CD14-positive monocyte (primary cell): ENCODE measurements at regions not wholly inside any gene's neighbourhood (a gene's known extent, or its start where the extent isn't known, plus 50 kb on each side); places are given as distances from the start of the nearest gene placed in this dataset.
A peak's percentile ranks its signal among the peaks of the same experiment; 100 is the strongest.

ENCODE experiments used
- DNase-seq, 3 donors: peaks; one replicate each; pipeline ENCODE4 v3.0.0-alpha.2; 2011 to 2022
- H2AFZ ChIP-seq: 2 replicates; pipeline ENCODE4 v1.6.0; 2012; ENCODE audit warnings: mild to moderate bottlenecking, low read depth, low read length, inconsistent platforms; ENCODE audit not compliant: insufficient read depth, poor library complexity, severe bottlenecking
- H3K27ac ChIP-seq, 2 donors: 1 replicate in 1 of 2; 2 replicates in 1 of 2; pipeline ENCODE4 v1.5.1; 2012 to 2013; ENCODE audit warnings: low read length in 2 of 2, control low read depth in 1 of 2, inconsistent platforms in 1 of 2, low read depth in 1 of 2, mild to moderate bottlenecking in 1 of 2
- H3K27me3 ChIP-seq, 2 donors: one replicate each; pipeline versions ENCODE4 v1.6.0 to v1.6.1; 2011 to 2013; ENCODE audit warnings: low read length in 2 of 2; ENCODE audit not compliant: control insufficient read depth in 2 of 2, insufficient read depth in 2 of 2
- H3K36me3 ChIP-seq, 2 donors: replicated peaks in 1 of 2; 1 replicate in 1 of 2; 2 replicates in 1 of 2; pipeline versions ENCODE4 v1.5.1 to v1.6.1; 2012 to 2013; ENCODE audit warnings: low read length in 2 of 2, control low read depth in 1 of 2, inconsistent platforms in 1 of 2, mild to moderate bottlenecking in 1 of 2; ENCODE audit not compliant: insufficient read depth in 2 of 2, control insufficient read depth in 1 of 2
- H3K4me1 ChIP-seq, 2 donors: 1 replicate in 1 of 2; 2 replicates in 1 of 2; pipeline versions ENCODE4 v1.5.1 to v1.6.1; 2012 to 2013; ENCODE audit warnings: low read length in 2 of 2, control low read depth in 1 of 2, inconsistent platforms in 1 of 2, mild to moderate bottlenecking in 1 of 2, moderate library complexity in 1 of 2; ENCODE audit not compliant: insufficient read depth in 2 of 2, control insufficient read depth in 1 of 2
- H3K4me2 ChIP-seq: replicated peaks from 2 replicates; pipeline ENCODE3; 2012; ENCODE audit warnings: low read length, moderate library complexity, mild to moderate bottlenecking; ENCODE audit not compliant: poor library complexity, severe bottlenecking; ENCODE audit errors: extremely low read depth
- H3K4me3 ChIP-seq, 3 experiments: fragments of 200-600 bp in 1 of 3; sonication (generic) in 1 of 3; replicated peaks in 1 of 3; 1 replicate in 2 of 3; 2 replicates in 1 of 3; pipeline ENCODE4 v1.5.1; 2011 to 2013; ENCODE audit warnings: low read length in 3 of 3, mild to moderate bottlenecking in 3 of 3, control low read depth in 2 of 3, low read depth in 2 of 3, inconsistent platforms in 1 of 3, moderate library complexity in 1 of 3
- H3K79me2 ChIP-seq: 2 replicates; pipeline ENCODE4 v1.6.0; 2012; ENCODE audit warnings: mild to moderate bottlenecking, control low read depth, inconsistent platforms, low read length, moderate library complexity; ENCODE audit not compliant: insufficient read depth
- H3K9ac ChIP-seq: 2 replicates; pipeline ENCODE4 v1.6.0; 2017; ENCODE audit warnings: low read length, mild to moderate bottlenecking; ENCODE audit not compliant: insufficient read depth, poor library complexity, severe bottlenecking
- H3K9me3 ChIP-seq, 2 donors: replicated peaks in 1 of 2; 1 replicate in 1 of 2; 2 replicates in 1 of 2; pipeline versions ENCODE4 v1.5.1 to v1.6.1; 2012 to 2013; ENCODE audit warnings: low read length in 2 of 2, control low read depth in 1 of 2; ENCODE audit not compliant: control insufficient read depth in 1 of 2, insufficient read depth in 1 of 2
- H4K20me1 ChIP-seq: 2 replicates; pipeline ENCODE4 v1.6.0; 2012; ENCODE audit warnings: mild to moderate bottlenecking, low read length, control low read depth, moderate library complexity; ENCODE audit not compliant: insufficient read depth
- H3K27ac Mint-ChIP-seq, 7 donors: one replicate each; pipeline ENCODE4 v1.8.0; 2020; ENCODE audit warnings: mild to moderate bottlenecking in 7 of 7, mixed read lengths in 7 of 7, moderate library complexity in 6 of 7, inconsistent platforms in 2 of 7
- H3K27me3 Mint-ChIP-seq, 3 donors: one replicate each; pipeline ENCODE4 v1.8.0; 2021 to 2022; ENCODE audit warnings: low read depth in 3 of 3, mild to moderate bottlenecking in 3 of 3, mixed read lengths in 3 of 3, moderate library complexity in 3 of 3, inconsistent platforms in 1 of 3
- H3K36me3 Mint-ChIP-seq, 2 donors: one replicate each; pipeline ENCODE4 v1.8.0; 2020; ENCODE audit warnings: mixed read lengths in 2 of 2, inconsistent platforms in 1 of 2, mild to moderate bottlenecking in 1 of 2
- H3K4me1 Mint-ChIP-seq: one replicate; pipeline ENCODE4 v1.8.0; 2020; ENCODE audit warnings: mild to moderate bottlenecking, mixed read lengths
- H3K4me3 Mint-ChIP-seq, 2 donors: one replicate each; pipeline ENCODE4 v1.8.0; 2020; ENCODE audit warnings: mild to moderate bottlenecking in 2 of 2, mixed read lengths in 2 of 2, moderate library complexity in 1 of 2
- H3K9me3 Mint-ChIP-seq, 7 donors: one replicate each; pipeline ENCODE4 v1.8.0; 2020 to 2022; ENCODE audit warnings: mixed read lengths in 7 of 7, mild to moderate bottlenecking in 6 of 7, moderate library complexity in 6 of 7, inconsistent platforms in 2 of 7
- CTCF ChIP-seq: fragments of 200-600 bp; IDR thresholded peaks from one replicate; pipeline ENCODE4 v1.8.0; 2022; ENCODE audit warnings: antibody characterized with exemption, mild to moderate bottlenecking
- WGBS: methylation state at CpG from one replicate; pipeline ENCODE4 v1.1.5; 2013; ENCODE audit warnings: missing lambda C conversion rate; ENCODE audit not compliant: insufficient coverage; 5-methylcytosine and 5-hydroxymethylcytosine counted together
- intact Hi-C, 2 donors: fragments of 100-400 bp; cut with micrococcal nuclease; formaldehyde crosslinking; loops; one replicate each; pipeline versions ENCODE4 v1.15.0 to v1.15.1; 2023

GRCh38 chr6:139612135-139612465 lies 237.7 kb upstream of the CITED2 start:
- Histone ChIP-seq H3K4me1 (peaks cover 20 to 35% of the 10 kb centered on the region in 2 donors), H3K27ac (peak overlapping the region in 1 of 2 donors; percentile 66), H3K27me3 (no peaks in the 10 kb centered on the region), H2AFZ (no peak overlapping the region), H3K36me3 (no peaks in the 10 kb centered on the region), H3K79me2 (no peaks in the 10 kb centered on the region), H3K9me3 (no peaks in the 10 kb centered on the region), H3K4me2 (peak overlapping the region; percentile 52), H3K4me3 (peak overlapping the region in 1 of 3 experiments; percentile 29), H3K9ac (no peak overlapping the region), H4K20me1 (no peaks in the 10 kb centered on the region)
- no peak for TF ChIP-seq CTCF
- intact Hi-C loops, result no loop called here
- H3K9me3 Mint-ChIP-seq, result peaks cover 0 to 10% (median 3%) of the 10 kb centered on the region in 7 donors
- H3K36me3 Mint-ChIP-seq, result no peaks in the 10 kb centered on the region
- H3K4me3 Mint-ChIP-seq, result peak overlapping the region in 1 of 2 donors; percentile 53
- peaks cover 0 to 2% (median 1%) of the 10 kb centered on the region in 3 donors for H3K27me3 Mint-ChIP-seq
- peak; percentile 11 to 66 (median 20) for DNase-seq
- H3K4me1 Mint-ChIP-seq, result peaks cover 42% of the 10 kb centered on the region
- H3K27ac Mint-ChIP-seq, result peak overlapping the region; percentile 20 to 71 (median 58)

GRCh38 chr6:139611327-139612134 lies 237.1 kb upstream of the CITED2 start:
- H4K20me1 ChIP-seq, result no peaks in the 10 kb centered on the region
- Mint-ChIP-seq H3K36me3 (no peaks in the 10 kb centered on the region), H3K4me1 (peaks cover 42% of the 10 kb centered on the region), H3K27me3 (peaks cover 0 to 2% (median 1%) of the 10 kb centered on the region in 3 donors), H3K9me3 (peaks cover 0 to 7% (median 2%) of the 10 kb centered on the region in 7 donors), H3K4me3 (no peak overlapping the region), H3K27ac (peak overlapping the region in 6 of 7 donors; percentile 20 to 59 (median 48))
- H3K79me2 ChIP-seq, result no peaks in the 10 kb centered on the region
- TF ChIP-seq CTCF, result no peak
- peak overlapping the region; percentile 52 for H3K4me2 ChIP-seq
- H3K4me1 ChIP-seq, result peaks cover 20 to 35% of the 10 kb centered on the region in 2 donors
- no peak for DNase-seq
- peak overlapping the region; percentile 26 for H2AFZ ChIP-seq
- no peaks in the 10 kb centered on the region for H3K36me3 ChIP-seq
- H3K27me3 ChIP-seq, result no peaks in the 10 kb centered on the region
- no peak overlapping the region for H3K9ac ChIP-seq
- 95% methylated on average over 3 of the region's 8 CpGs for WGBS
- H3K27ac ChIP-seq, result peak overlapping the region in 1 of 2 donors; percentile 66
- H3K4me3 ChIP-seq, result peak overlapping the region in 1 of 3 experiments; percentile 29
- intact Hi-C loops, result no loop called here
- H3K9me3 ChIP-seq, result no peaks in the 10 kb centered on the region
